ENCODE measurements at regions not wholly inside any gene's neighbourhood (a gene's known extent, or its start where the extent isn't known, plus 50 kb on each side); places are given as distances from the start of the nearest gene placed in this dataset.
"Not testable (repeated sequence)": the region's sequence is repeated elsewhere in the genome, so short reads cannot be mapped to it uniquely, and the experiment has no call there.

DNA sequence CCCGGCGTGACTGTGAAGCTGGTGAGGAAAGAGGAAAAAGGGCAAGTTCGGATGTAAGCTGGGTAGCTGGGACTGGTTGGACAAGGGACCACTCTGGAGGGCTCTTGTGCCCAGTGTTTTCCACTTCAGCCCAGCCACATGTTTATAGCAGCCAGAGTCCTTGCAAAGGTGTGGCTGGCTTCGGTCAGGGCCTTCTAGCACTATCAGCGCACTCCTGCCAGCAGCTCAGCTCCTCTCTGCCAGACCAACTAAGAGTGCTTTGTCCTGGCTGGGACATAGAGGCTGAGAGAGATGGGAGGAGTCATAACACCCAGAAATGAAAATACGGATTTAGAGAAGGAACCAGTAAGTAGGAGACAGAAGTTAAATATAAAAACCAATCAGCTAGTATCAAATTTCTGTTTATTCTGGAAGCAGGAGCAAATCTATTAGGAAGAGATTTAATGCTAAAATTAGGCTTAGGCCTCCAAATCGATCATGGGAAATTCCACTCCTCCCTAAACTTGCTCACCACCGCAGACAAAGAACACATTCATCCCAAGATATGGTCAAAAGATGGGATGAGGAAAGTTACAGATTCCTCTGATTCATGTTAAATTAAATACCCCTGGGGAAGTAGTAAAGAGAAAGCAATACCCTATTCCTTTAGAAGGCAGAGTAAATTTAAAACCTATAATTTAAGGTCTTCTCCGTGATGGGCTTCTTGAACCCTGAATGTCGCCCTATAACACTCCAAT, 135.0 kb downstream of the RALA start:
- no peak for DNase-seq (ENCODE audit: extremely low read depth in 1 of 11, low read depth in 9 of 11, low spot score in 4 of 11)

DNA sequence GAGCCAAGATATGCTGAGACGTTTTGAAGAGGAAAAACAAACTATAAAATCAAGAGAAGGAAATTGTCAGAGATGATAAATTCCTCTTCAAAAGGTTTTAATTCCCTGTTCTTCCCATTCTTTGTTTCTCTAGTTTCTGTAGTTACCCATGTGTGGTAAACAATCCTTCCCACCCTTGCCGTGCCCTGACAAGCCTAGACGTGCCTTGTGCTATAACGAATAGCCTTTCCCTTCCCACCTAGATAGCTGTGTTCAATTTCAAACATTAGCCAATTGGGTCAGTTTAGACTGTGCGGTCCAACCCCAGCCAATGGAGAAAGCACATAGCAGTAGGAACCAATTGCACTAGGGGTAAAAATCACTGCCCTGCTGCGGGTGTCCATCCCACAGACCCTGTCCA, 138.1 kb downstream of the RALA start:
- DNase-seq (ENCODE audit: extremely low read depth in 1 of 11, low read depth in 9 of 11, low spot score in 4 of 11): no peak

GRCh38 chr7:39762466-39762865, 139.1 kb downstream of the RALA start:
- DNase-seq (ENCODE audit: extremely low read depth in 1 of 11, low read depth in 9 of 11, low spot score in 4 of 11): not testable (repeated sequence)

GRCh38 chr7:39762881-39763280, 139.5 kb downstream of the RALA start:
- DNase-seq (ENCODE audit: extremely low read depth in 1 of 11, low read depth in 9 of 11, low spot score in 4 of 11): not testable (repeated sequence)

GRCh38 chr7:39765833-39766232, 142.5 kb downstream of the RALA start:
- DNase-seq (ENCODE audit: extremely low read depth in 1 of 11, low read depth in 9 of 11, low spot score in 4 of 11): not testable (repeated sequence)

- DNase-seq (ENCODE audit: extremely low read depth in 1 of 11, low read depth in 9 of 11, low spot score in 4 of 11): peak in 4 of 11 donors; percentile 3 to 25 (median 23)
These were observed 145.1 kb downstream of the RALA start for GRCh38 chr7:39768439-39768838.

- DNase-seq (ENCODE audit: extremely low read depth in 1 of 11, low read depth in 9 of 11, low spot score in 4 of 11): not testable (repeated sequence)
These were observed 151.0 kb downstream of the RALA start for GRCh38 chr7:39774341-39774851.

GRCh38 chr7:39781557-39781956, 158.2 kb downstream of the RALA start:
- not testable (repeated sequence) for DNase-seq (ENCODE audit: extremely low read depth in 1 of 11, low read depth in 9 of 11, low spot score in 4 of 11)

GRCh38 chr7:39786440-39786839, 163.1 kb downstream of the RALA start:
- not testable (repeated sequence) for DNase-seq (ENCODE audit: extremely low read depth in 1 of 11, low read depth in 9 of 11, low spot score in 4 of 11)

DNA sequence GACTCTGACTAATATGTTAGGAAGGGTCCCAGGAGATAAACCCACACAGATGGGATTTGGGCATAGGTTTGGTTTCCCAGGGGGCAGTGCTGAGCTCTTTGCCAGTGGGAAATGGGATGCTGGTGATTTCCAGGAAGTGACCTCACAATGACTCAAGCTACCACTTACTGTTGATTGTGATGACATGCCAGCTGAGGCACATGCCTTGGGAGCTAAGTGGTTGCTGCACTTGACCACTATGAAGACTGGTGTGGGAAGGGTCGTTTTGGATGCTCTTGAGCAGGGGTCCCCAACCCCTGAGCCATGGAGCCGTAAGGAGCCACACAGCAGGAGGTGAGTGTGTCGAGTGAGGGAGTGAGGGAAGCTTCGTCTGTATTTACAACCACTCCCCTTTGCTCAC, 159.0 kb upstream of the CDK13 start:
- DNase-seq (ENCODE audit: extremely low read depth in 1 of 11, low read depth in 9 of 11, low spot score in 4 of 11): not testable (repeated sequence)

- not testable (repeated sequence) for DNase-seq (ENCODE audit: extremely low read depth in 1 of 11, low read depth in 9 of 11, low spot score in 4 of 11)
These were observed 158.1 kb upstream of the CDK13 start for GRCh38 chr7:39791911-39792310.

DNA sequence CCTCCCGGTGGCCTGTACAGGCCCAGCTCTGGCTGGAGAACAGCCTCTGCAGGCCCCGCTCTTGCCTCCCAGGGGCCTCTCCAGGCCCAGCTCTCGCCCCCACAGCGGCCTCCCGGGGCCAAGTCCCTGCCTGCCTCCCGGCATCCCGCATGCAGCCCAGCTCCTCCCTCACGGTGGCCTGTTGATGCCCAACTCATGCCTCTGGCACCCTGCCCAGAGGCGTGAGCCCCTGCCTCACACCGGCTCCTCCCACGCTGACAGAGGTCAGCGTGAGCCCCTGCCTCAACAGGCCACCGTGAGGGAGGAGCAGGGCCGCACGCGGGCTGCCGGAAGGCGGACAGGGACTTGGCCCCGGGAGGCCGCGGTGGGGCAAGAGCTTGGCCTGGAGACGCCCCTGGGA, 157.0 kb upstream of the CDK13 start:
- DNase-seq (ENCODE audit: extremely low read depth in 1 of 11, low read depth in 9 of 11, low spot score in 4 of 11): not testable (repeated sequence)

GRCh38 chr7:39793851-39794250, 156.2 kb upstream of the CDK13 start:
- DNase-seq (ENCODE audit: extremely low read depth in 1 of 11, low read depth in 9 of 11, low spot score in 4 of 11): not testable (repeated sequence)

- DNase-seq (ENCODE audit: extremely low read depth in 1 of 11, low read depth in 9 of 11, low spot score in 4 of 11): not testable (repeated sequence)
These were observed 153.1 kb upstream of the CDK13 start for GRCh38 chr7:39796947-39797346.

DNA sequence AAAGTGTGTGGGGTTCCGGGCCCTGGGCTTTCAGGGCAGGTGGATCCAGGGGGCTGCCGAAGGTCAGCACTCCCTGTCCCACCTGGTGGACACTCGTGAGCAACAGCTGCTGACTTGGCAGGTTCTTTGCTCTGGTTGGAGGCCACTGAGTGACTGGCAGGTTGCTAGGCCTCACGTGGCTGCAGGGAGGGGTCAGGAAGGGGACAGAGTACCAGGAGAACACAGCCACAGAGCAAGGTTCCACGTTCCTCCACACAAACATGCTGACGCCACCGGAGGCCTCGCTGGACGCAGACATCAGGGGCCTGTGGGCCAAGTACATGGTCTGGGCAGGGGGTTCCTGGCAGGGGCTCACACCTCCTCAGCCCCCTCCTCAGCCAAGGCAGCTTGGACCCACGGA, 152.0 kb upstream of the CDK13 start:
- DNase-seq (ENCODE audit: extremely low read depth in 1 of 11, low read depth in 9 of 11, low spot score in 4 of 11): not testable (repeated sequence)

DNA sequence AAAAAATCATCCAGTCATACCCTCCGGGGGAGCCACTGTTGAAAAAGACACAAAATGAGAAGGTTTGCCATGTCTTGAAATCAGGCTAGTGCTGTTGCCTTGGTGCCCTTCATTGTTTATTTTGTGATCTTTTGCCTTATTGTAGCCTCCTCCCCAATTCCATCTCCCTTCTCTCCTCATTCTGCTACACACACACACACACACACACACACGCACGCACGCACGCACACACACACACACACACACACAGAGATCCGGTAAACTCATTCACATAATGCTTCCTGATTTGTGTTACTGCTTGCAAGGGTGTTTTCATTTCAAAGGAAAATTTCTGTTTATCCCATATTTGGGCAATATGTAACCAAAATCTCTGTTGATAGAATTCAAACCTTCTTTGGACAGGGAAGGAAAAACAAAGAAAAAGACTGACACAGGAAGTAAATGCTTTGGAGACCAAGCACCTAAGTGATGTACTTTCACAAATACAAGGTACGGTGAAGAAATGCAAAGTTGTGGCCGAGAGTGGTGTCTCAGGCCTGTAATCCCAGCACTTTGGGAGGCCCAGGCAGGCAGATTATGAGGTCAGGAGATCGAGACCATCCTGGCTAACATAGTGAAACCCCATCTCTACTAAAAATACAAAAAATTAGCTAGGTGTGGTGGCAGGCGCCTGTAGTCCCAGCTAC, 141.1 kb upstream of the CDK13 start:
- no peak for DNase-seq (ENCODE audit: extremely low read depth in 1 of 11, low read depth in 9 of 11, low spot score in 4 of 11)

GRCh38 chr7:39810204-39810642, 139.8 kb upstream of the CDK13 start:
- DNase-seq (ENCODE audit: extremely low read depth in 1 of 11, low read depth in 9 of 11, low spot score in 4 of 11): no peak

- DNase-seq (ENCODE audit: extremely low read depth in 1 of 11, low read depth in 9 of 11, low spot score in 4 of 11): no peak
These were observed 139.3 kb upstream of the CDK13 start for GRCh38 chr7:39810710-39811109.

DNA sequence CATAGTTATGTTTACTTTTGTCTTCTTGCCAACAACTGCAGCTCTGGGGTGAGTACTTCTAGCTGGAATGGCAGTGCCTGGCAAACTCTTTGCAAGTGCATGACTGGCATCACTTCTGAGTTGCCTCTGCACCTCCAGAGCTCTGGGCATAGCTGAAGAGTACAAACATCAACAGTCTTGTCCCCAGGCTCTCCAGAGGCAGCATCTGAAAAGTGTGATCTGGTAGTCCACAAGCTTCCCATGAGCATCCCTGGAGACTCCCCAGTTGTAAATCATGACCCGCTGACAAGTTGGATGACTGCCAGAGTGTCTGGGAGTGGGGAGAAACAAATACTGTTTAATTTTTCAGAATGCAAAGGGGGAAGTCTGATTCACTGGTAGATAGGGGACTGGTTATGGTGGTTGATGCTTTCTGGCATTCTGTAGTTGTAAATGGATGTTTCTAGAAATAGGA, 138.9 kb upstream of the CDK13 start:
- DNase-seq (ENCODE audit: extremely low read depth in 1 of 11, low read depth in 9 of 11, low spot score in 4 of 11): peak in 9 of 11 donors; percentile 13 to 52 (median 43)

DNA sequence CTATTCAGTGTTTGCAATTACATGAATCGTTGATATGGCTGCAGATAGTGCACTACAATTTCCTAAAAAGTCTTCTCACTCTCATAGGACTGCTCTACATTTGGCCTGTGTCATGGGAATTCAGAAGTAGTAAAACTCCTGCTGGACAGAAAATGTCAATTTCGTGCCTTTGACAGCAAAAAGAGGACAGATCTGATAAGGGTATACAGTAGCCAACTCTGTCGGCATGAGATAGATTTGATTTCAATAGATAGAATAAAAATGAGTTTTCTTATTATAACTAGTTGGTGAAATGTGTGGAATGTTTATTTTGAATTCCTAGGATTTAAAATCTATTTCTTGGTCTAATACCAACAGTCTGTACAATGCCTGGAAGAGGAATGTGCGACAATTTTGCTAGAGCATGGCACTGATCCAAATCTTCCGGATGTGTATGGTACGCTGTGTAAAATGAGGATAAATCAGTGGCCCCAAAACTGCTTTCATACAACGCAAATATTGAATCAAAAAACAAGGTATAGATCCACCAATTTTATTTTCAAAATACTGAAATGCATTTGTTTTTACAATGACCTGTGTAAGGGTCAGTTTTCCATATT, 133.5 kb upstream of the CDK13 start:
- no peak for DNase-seq (ENCODE audit: extremely low read depth in 1 of 11, low read depth in 9 of 11, low spot score in 4 of 11)

All from renal cortex interstitium (tissue), 11 donors.